Hematopoietic multipotent progenitor cell treated with erythropoietin and hydrocortisone succinate and interleukin-3 and kit ligand, for 17 days (in vitro differentiated cells): ENCODE measurements at regions not wholly inside any gene's neighbourhood (a gene's known extent, or its start where the extent isn't known, plus 50 kb on each side); places are given as distances from the start of the nearest gene placed in this dataset.

Experiments
- DNase-seq: peaks from one replicate; pipeline ENCODE4 v3.0.0-alpha.2; 2015; ENCODE audit warnings: low spot score

- no peak for DNase-seq
Measured at GRCh38 chr13:40146611-40147117, 491.2 kb downstream of the COG6 start.

GRCh38 chr13:40148101-40148500 lies 492.6 kb downstream of the COG6 start:
- DNase-seq: no peak

DNA sequence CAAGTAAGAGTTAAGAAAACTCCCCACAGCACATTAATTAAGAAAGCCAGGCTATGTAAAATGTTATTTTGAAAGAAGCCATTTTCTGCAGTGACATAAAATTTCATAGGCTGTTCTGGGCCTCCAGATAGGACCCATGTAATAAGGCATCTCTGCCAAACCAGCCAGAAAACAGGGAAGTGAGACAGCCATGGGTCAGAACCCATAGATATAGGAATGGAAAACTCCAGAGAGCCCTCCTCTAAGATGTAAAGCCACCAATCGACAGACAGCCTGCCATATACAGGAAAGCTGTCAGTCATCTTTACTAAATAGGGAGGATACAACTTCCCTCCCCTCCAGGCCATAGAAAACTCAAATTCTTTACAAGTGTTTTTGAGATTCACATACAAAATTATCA lies 493.3 kb downstream of the COG6 start:
- no peak for DNase-seq

GRCh38 chr13:40149611-40150274 lies 494.3 kb downstream of the COG6 start:
- no peak for DNase-seq

- DNase-seq: no peak
Measured at GRCh38 chr13:40151673-40152072, 496.2 kb downstream of the COG6 start.

GRCh38 chr13:40152145-40152544 lies 496.7 kb downstream of the COG6 start:
- DNase-seq: no peak

GRCh38 chr13:40152922-40153321 lies 497.5 kb downstream of the COG6 start:
- DNase-seq: no peak

DNA sequence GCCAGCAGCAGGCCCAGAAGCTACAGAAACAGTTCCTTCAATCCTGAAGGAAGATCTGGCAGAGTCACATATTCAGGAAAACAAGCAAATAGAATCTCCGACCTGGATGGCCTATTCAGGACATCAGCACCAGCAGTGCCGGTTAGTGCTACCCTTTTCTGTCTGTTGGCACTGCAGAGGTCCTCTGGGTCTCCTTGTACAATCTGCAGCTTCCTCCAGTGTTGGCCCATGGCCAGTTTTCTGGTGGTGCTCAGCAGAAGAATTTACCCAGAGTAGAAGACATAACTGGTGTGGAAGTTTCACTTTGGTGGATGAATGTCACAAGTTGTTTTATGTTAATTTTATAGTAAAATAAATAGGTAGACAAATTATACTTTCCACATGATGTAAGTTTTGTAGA lies 498.1 kb downstream of the COG6 start:
- no peak for DNase-seq

DNA sequence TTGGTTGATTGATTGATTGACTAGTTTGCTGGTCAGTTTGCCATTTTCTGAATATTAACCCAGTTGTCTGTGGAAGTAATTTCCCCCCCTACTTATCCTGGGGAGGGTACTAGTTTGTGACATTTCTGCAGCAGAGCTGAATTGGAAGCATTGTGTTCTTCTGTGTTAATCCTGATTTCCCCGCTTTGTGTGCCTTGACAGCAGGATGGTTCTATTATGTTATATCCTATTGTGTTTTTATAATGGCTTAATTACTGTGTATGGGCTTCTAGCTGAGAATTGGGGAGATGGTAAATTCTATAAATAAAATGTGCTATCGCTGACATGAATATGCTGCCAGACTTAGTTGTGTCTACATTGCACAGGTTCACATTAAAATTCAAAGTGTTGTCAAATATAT lies 499.7 kb downstream of the COG6 start:
- no peak for DNase-seq

DNA sequence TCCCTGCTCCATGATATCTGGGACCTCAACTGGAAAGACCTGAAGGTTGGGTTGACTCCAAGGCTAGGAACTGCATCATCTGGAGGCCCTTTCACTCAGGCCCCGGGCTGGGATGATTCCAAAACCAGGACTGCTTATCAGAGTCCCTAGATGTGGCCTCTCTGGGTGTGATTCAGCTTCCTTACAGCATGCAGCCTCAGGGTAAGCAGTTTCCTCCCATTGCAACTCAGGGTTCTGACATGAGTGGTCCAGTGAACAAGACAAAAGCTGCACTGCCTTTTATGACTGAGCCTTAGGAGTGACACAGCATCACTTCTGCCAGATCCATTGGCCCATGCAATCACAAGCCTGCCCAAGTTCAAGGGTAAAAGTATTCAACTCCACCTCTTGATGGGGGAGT lies 502.8 kb downstream of the COG6 start:
- no peak for DNase-seq

DNA sequence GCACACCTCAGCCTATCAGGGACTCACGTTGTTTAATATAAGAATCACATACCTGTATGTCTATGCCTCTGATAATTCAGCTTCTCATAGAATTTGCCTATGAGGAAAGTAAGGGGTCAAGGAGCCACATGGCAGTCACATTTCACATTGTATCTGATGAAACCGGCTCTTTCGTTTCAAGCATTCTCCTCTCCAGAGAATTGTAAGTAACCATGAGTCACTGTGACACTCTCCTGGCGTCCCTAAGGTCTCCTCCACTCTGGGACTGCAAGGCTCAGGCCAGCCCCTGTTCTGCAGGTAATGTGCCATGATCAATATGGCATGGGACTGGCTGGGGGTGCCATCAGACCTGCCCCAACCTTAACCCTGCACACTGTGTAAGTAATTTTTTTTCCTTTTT lies 503.3 kb downstream of the COG6 start:
- no peak for DNase-seq

GRCh38 chr13:40159736-40160135 lies 504.3 kb downstream of the COG6 start:
- no peak for DNase-seq

DNA sequence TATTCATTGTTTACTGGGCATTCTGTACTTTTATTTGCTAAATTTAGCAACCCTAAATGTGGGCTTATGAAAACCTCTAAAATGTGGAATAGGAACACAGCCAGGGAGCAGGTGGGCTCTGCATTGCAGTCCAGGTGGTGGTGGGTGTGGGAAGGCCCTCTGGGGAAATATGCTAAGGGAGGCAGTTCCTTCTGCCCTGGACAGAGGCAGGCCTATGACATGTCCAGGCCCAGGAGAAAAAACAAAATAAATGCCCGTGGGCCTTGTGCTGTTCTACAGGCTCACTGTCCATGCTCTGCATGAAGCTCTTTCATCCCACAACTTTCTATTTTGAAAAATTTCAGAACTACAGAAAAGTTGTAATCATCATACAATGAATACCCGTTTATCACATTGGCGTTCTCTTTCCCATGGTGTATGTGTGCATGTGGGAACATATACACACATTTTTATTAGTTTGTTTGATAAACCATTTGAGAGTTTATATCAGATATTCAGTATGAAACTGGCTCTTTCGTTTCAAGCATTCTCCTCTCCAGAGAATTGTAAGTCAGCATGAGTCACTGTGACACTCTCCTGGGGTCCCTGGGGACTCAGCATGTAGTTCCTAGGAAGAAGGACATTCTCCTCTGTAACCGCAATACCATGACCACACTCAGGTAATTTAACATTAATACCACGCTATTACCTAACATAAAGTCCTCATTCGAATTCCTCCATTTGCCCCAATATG lies 505.3 kb downstream of the COG6 start:
- no peak for DNase-seq

DNA sequence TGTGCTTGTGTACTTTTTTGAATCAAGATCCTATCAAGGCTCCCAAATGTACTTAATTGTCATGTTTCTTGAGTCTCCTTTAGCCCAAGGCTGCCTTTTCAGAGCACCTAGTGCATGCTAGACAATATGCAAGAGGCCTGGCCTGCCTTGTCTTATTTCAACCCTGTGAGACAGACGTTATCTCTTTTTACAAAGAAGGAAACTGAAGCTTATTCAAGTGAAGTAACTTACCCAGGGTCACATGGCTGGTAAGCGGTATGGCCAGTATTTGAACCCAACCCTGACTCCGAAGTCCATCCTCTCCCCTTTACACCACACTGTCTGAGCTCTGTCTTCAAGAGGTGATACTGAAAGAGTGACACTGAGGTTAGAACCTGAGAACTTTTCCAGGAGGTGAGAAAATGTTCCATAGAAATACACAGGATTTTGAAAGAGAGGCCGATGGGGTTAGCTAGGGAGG lies 505.1 kb downstream of the FOXO1 start:
- no peak for DNase-seq

DNA sequence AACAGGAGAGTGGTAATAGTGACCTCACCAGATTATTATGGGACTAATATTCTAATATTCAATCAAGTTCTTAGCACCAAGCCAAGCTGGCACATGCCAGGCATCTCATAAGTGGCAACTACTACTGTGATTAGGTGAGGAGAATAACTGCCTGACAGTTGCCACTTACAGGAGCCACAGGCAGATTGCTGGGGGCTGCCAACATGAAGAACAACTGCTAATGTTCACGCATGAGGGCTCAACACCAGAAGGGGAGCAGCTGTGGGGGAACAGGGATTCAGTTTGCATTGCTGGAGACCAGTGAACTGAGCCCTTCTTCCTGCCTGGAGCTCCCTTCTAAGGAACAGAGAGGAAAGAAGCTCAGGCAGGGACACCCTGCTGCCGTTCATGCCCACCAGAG lies 504.5 kb downstream of the FOXO1 start:
- no peak for DNase-seq

DNA sequence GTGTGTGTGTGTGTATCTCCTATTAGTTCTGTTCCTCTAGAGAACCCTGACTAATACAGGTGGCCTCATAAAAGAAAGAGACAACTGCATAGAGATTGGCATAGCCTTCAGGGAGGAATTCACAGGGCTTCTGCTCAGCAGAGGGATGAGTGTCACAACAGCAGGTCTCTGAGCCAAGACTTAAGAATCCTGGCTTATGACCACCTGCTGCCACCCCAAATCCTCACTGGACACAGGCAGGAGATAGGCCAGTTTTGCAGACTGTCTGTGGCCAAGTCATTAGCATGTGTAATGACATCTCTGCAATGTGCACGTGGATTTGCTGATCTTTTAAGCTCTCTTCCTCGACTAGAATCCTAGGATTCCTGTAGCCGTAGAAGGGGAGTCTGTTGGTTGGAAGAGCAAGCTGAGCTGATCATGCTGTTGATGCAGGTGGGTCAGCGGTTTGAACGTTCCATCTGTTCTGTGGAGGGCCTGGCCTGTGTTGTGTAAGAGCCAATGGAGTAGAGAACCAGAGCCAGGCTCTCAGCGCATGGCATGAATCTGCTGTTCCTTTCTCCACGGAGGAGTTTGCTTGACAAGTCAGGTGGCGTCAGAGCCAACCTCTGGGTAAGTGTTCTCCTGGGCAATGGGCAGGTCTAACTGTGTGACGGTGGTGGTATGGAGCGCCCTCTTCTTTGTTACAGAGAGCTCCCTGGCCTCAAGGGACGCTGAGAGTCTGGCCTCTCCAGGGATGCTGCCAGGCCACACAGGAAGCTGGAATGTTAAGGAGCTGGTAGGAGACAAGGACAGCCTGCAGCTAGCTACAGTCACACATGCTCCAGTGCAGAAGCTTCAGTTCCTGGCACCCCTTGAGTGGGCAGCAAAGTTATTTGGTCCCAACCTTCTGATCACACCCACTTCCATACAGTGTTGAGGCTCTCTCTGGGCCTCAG lies 503.1 kb downstream of the FOXO1 start:
- DNase-seq: no peak

DNA sequence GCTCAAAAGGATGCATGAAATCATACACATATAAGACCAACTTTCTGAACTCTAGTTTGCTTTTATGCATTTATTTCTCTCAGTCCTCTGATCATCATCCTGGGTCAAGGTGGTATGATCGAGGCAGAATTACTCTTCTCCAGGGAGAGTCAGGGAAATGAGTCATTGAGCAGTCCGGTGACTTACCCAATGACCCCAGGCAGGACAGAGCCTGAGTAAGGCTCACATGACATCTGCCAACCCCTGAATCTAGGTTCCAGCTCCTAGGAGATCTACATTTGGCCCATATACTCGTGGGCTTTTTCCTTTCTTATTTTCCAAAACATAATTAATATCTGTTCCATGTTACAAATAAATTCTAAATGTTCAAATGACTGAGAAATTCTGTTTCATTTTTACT lies 502.3 kb downstream of the FOXO1 start:
- no peak for DNase-seq

- no peak for DNase-seq
Measured at GRCh38 chr13:40165316-40165932, 501.0 kb downstream of the FOXO1 start.

DNA sequence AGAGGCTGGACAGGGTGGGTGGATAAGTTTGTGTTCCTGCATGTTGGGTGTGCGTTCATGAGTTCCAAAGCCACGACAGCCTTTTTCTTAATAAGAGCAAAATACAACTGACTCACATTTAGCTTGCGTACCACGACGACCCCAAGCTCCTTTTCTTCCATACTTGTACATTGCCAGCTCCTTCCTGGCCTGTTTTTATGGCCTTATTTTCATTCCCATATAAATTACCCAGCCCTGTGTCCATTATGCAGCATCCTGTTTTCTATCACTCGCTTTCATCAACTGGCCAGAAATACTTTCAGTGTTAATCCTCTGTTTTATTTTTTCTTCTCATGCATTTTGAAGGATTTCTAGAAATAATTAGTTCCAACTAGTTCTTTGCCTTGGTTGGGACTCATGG lies 499.1 kb downstream of the FOXO1 start:
- no peak for DNase-seq

DNA sequence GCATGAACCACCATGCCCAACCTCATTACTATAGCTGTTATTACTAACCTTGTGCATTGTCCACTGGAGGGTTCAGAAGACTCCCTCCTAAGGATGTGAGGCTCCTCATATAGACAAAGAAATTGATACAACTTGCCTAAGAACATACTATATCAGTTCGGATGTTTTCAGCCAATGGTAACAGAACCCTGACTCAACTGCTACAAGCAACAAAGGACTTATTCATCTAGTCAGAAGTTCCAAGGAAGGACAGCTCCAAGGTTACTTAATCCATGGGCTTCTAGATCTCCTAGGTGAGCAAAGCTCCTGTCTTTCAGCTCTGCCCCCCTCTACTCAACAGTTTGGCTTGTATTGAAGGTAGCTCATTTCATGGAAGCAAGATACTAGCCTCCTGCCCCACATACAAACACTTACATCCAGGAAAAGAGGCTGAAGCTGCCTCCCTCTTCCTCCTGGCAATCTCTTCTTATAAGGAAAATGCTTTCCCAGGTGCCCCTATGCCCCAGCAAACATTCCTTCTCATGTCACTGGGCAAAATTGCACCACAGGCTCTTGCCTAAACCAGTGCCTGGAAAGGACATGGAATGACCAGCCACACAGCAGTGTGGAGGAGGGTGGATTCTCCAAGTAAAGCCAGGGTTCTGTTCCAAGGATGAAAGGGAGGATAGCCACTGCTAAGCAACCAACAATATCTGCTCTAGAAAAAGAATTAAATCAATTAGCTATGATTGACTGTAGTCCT lies 497.8 kb downstream of the FOXO1 start:
- DNase-seq: no peak

DNA sequence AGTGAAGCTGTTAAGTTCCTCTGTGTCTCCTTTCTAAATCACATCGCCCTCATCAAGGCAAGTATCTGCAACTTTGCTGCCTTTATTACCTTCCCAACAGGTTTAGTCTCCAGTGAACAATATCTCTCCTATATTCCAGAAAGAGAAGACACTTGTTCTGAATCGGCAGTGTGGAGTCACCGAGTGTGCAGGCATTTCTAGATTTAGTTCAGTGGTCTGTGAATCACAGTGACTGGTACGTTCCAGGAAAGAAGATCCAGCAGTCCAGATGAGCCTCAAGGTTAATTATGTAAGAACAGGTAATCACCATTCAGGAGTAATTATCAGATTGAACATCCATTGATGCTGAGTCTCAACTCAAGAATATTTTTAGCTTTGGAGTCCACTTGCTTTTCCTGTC lies 497.0 kb downstream of the FOXO1 start:
- no peak for DNase-seq
